PC-3 (cell line): ENCODE measurements at regions not wholly inside any gene's neighbourhood (a gene's known extent, or its start where the extent isn't known, plus 50 kb on each side); places are given as distances from the start of the nearest gene placed in this dataset.

ENCODE experiments used
- ATAC-seq: fragments of 200-7000 bp; cut with Tn5 transposase; 2 replicates; pipeline ENCODE4 v1.9.1; 2020; ENCODE audit warnings: mild to moderate bottlenecking, moderate library complexity
- BruUV-seq: library from RNA; stranded (reverse); fragments of 400-500 nt; replicated peaks from 2 replicates; lab custom pipeline; 2021; lab: Mats Ljungman, UMichigan
- CTCF ChIA-PET: fragments of 300-600 bp; sonication (Branson Sonifier 250); formaldehyde crosslinking; loops from one replicate; lab custom pipeline; 2022; ENCODE audit warnings: antibody characterized with exemption; lab: Charles Lee
- POLR2A ChIA-PET: fragments of 300-600 bp; sonication (Branson Sonifier 250); formaldehyde crosslinking; loops from one replicate; lab custom pipeline; 2022; ENCODE audit warnings: antibody characterized with exemption; ENCODE audit not compliant: unreplicated experiment; lab: Charles Lee
- DNase-seq: peaks from one replicate; pipeline ENCODE4 v3.0.0-alpha.2; 2015
- H2AFZ ChIP-seq: fragments of 300-600 bp; sonication (generic); 2 replicates; pipeline ENCODE4 v1.6.0; 2016; ENCODE audit warnings: antibody characterized with exemption, low read length
- H3F3A ChIP-seq: fragments of 300-600 bp; sonication (generic); one replicate; pipeline ENCODE4 v1.6.0; 2017; ENCODE audit warnings: antibody characterized with exemption, low read length, control low read depth, mild to moderate bottlenecking; ENCODE audit not compliant: unreplicated experiment
- H3K27ac ChIP-seq: fragments of 300-600 bp; sonication (generic); 2 replicates; pipeline ENCODE4 v1.5.1; 2016; ENCODE audit warnings: mild to moderate bottlenecking, low read length
- H3K27me3 ChIP-seq: fragments of 300-600 bp; sonication (generic); 2 replicates; pipeline ENCODE4 v1.6.1; 2016; ENCODE audit warnings: low read length, mixed read lengths
- H3K36me3 ChIP-seq: fragments of 300-600 bp; sonication (generic); 2 replicates; pipeline ENCODE4 v1.6.1; 2016; ENCODE audit warnings: low read depth, mixed run types, low read length, mixed read lengths
- H3K4me1 ChIP-seq: fragments of 300-600 bp; sonication (generic); 2 replicates; pipeline ENCODE4 v1.5.1; 2016; ENCODE audit warnings: low read length; ENCODE audit not compliant: insufficient read depth
- H3K4me2 ChIP-seq: fragments of 300-600 bp; sonication (generic); 2 replicates; pipeline ENCODE4 v1.6.0; 2016; ENCODE audit warnings: low read length
- H3K4me3 ChIP-seq: fragments of 300-600 bp; sonication (generic); 2 replicates; pipeline ENCODE4 v1.5.1; 2016; ENCODE audit warnings: mild to moderate bottlenecking, low read length, mixed read lengths
- H3K79me2 ChIP-seq: fragments of 300-600 bp; sonication (generic); 2 replicates; pipeline ENCODE4 v1.6.1; 2017; ENCODE audit warnings: low read length, mixed read lengths
- H3K9ac ChIP-seq: fragments of 300-600 bp; sonication (generic); 2 replicates; pipeline ENCODE4 v1.6.0; 2016; ENCODE audit warnings: mild to moderate bottlenecking, low read length
- H3K9me2 ChIP-seq: fragments of 300-600 bp; sonication (generic); replicated peaks from 2 replicates; pipeline ENCODE4 v1.6.1; 2016; ENCODE audit warnings: mixed run types, low read length, mixed read lengths
- H3K9me3 ChIP-seq: fragments of 300-600 bp; sonication (generic); 2 replicates; pipeline ENCODE4 v1.6.1; 2016; ENCODE audit warnings: low read length, mixed read lengths
- H4K20me1 ChIP-seq: fragments of 300-600 bp; sonication (generic); 2 replicates; pipeline ENCODE4 v1.6.1; 2016; ENCODE audit warnings: low read length, mixed read lengths
- CTCF ChIP-seq: fragments of 300-600 bp; sonication (generic); conservative IDR thresholded peaks from 2 replicates; pipeline ENCODE4 v1.5.1; 2017; ENCODE audit warnings: antibody characterized with exemption, low read depth, mild to moderate bottlenecking, low read length
- EZH2 ChIP-seq: fragments of 300-600 bp; sonication (generic); IDR thresholded peaks from one replicate; pipeline ENCODE4 v1.6.1; 2017; ENCODE audit warnings: antibody characterized with exemption, mild to moderate bottlenecking, low read length; ENCODE audit not compliant: unreplicated experiment
- EZH2phosphoT487 ChIP-seq: fragments of 300-600 bp; sonication (generic); IDR thresholded peaks from 2 replicates; pipeline ENCODE4 v1.6.1; 2018; ENCODE audit warnings: mild to moderate bottlenecking, antibody characterized with exemption, low read length, borderline replicate concordance
- intact Hi-C: fragments of 100-400 bp; cut with micrococcal nuclease; formaldehyde crosslinking; loops from 2 replicates; pipeline ENCODE4 v1.9.0; 2023

GRCh38 chr10:10133281-10133680 is 884.4 kb upstream of the CELF2 start:
- POLR2A ChIA-PET = no interaction called here

GRCh38 chr10:10138685-10139084 is 879.0 kb upstream of the CELF2 start:
- no peak for TF ChIP-seq EZH2
- ChIA-PET CTCF (no interaction called here), POLR2A (no interaction called here)
- no peaks in the 10 kb centered on the region for H3K36me3 ChIP-seq
- H3K27me3 ChIP-seq = no peaks in the 10 kb centered on the region
- H3K9me3 ChIP-seq = no peaks in the 10 kb centered on the region
- no peaks in the 10 kb centered on the region for H3K9me2 ChIP-seq
- H4K20me1 ChIP-seq = no peaks in the 10 kb centered on the region
- no peak overlapping the region for H2AFZ ChIP-seq
- no peaks in the 10 kb centered on the region for H3F3A ChIP-seq
- H3K9ac ChIP-seq = no peak overlapping the region
- H3K27ac ChIP-seq = no peak overlapping the region
- no peak for DNase-seq
- intact Hi-C loops = no loop called here
- H3K4me1 ChIP-seq = no peaks in the 10 kb centered on the region
- H3K79me2 ChIP-seq = no peaks in the 10 kb centered on the region
- no TSS peak for BruUV-seq
- no peak for ATAC-seq
- H3K4me3 ChIP-seq = no peak overlapping the region
- H3K4me2 ChIP-seq = no peak overlapping the region

More at GRCh38 chr10:10133281-10133680, 884.4 kb upstream of the CELF2 start:
- intact Hi-C loops = no loop called here
- Histone ChIP-seq H3K4me1 (no peaks in the 10 kb centered on the region), H3K9me2 (no peaks in the 10 kb centered on the region), H3K4me2 (no peak overlapping the region), H4K20me1 (no peaks in the 10 kb centered on the region), H3F3A (no peaks in the 10 kb centered on the region), H3K27me3 (no peaks in the 10 kb centered on the region), H3K27ac (no peak overlapping the region), H2AFZ (no peak overlapping the region), H3K9me3 (no peaks in the 10 kb centered on the region), H3K4me3 (no peak overlapping the region), H3K79me2 (no peaks in the 10 kb centered on the region), H3K9ac (no peak overlapping the region), H3K36me3 (no peaks in the 10 kb centered on the region)
- DNase-seq (no peak), ATAC-seq (no peak)
- no TSS peak for BruUV-seq
- CTCF ChIA-PET = no interaction called here
- TF ChIP-seq CTCF (no peak), EZH2 (no peak), EZH2phosphoT487 (no peak)

GRCh38 chr10:10141782-10142382 is 875.8 kb upstream of the CELF2 start:
- Histone ChIP-seq H3K4me1 (no peaks in the 10 kb centered on the region), H3K9me2 (no peaks in the 10 kb centered on the region), H4K20me1 (no peaks in the 10 kb centered on the region), H3K36me3 (no peaks in the 10 kb centered on the region), H3K4me3 (no peak overlapping the region), H3F3A (no peaks in the 10 kb centered on the region), H3K79me2 (no peaks in the 10 kb centered on the region), H2AFZ (no peak overlapping the region), H3K27me3 (no peaks in the 10 kb centered on the region), H3K9ac (no peak overlapping the region), H3K27ac (no peak overlapping the region), H3K9me3 (no peaks in the 10 kb centered on the region), H3K4me2 (no peak overlapping the region)
- ChIA-PET CTCF (no interaction called here), POLR2A (no interaction called here)
- TF ChIP-seq EZH2 (no peak), CTCF (no peak), EZH2phosphoT487 (no peak)
- ATAC-seq = no peak
- no TSS peak for BruUV-seq
- intact Hi-C loops = no loop called here
- DNase-seq = no peak
